Pancreas (tissue), 10 donors: ENCODE measurements at regions not wholly inside any gene's neighbourhood (a gene's known extent, or its start where the extent isn't known, plus 50 kb on each side); places are given as distances from the start of the nearest gene placed in this dataset.
A peak's percentile ranks its signal among the peaks of the same experiment; 100 is the strongest.

ENCODE experiments used
- ATAC-seq, 4 donors: fragments of 200-7000 bp; cut with Tn5 transposase; one replicate each; pipeline versions ENCODE4 v1.8.0 to v1.9.1; 2020; ENCODE audit warnings: mild to moderate bottlenecking in 4 of 4, moderate library complexity in 4 of 4
- DNase-seq, 6 donors: peaks; one replicate each; pipeline ENCODE4 v3.0.0-alpha.2; 2020
- FAIRE-seq: peaks from 2 replicates; lab custom pipeline; 2012; peaks lifted over from hg19 to GRCh38; lab: Jason Lieb, UNC
- H3K27ac ChIP-seq, 4 donors: fragments of 200-600 bp; sonication (generic); 1 replicate in 3 of 4; 2 replicates in 1 of 4; pipeline versions ENCODE4 v1.5.0 to v1.8.0; 2020
- H3K27me3 ChIP-seq, 4 donors: fragments of 200-600 bp; one replicate each; pipeline ENCODE4 v1.8.0; 2021
- H3K36me3 ChIP-seq, 3 donors: fragments of 200-600 bp; sonication (generic) in 1 of 3; one replicate each; pipeline versions ENCODE4 v1.5.0 to v1.8.0; 2020 to 2021
- H3K4me1 ChIP-seq, 3 donors: fragments of 200-600 bp; one replicate each; pipeline ENCODE4 v1.8.0; 2021
- H3K4me3 ChIP-seq, 4 donors: fragments of 200-600 bp; sonication (generic) in 2 of 4; one replicate each; pipeline versions ENCODE4 v1.5.0 to v1.8.0; 2020 to 2021
- H3K9me3 ChIP-seq, 4 donors: fragments of 200-600 bp; one replicate each; pipeline ENCODE4 v1.8.0; 2021
- WGBS, 2 donors: extraction: QIAGEN DNeasy Blood & Tissue Kit; methylation state at CpG; one replicate each; pipeline ENCODE4 v1.1.7; 2013; 5-methylcytosine and 5-hydroxymethylcytosine counted together
- intact Hi-C, 3 donors: fragments of 100-400 bp; cut with DNase I; formaldehyde crosslinking; loops; one replicate each; pipeline versions ENCODE4 v1.11.1 to v1.14.2; 2022
- TF ChIP-seq, protein P1 (sequence below), 4 donors: fragments of 200-600 bp; sonication (generic) in 3 of 4; IDR thresholded peaks; one replicate each; pipeline versions ENCODE4 v1.5.0 to v1.8.0; 2021; ENCODE audit warnings: antibody characterized with exemption in 4 of 4
- donor health status: healthy with polysubstance abuse.
- donor health status: DM: no; HTN: no; CAD: no; lungs with moderate emphysema.
- donor health status: DM: no; HTN: no; CAD: no.
- donor health status: control.
- donor health status: control.
- donor health status: Bipolar disorder and iron deficiency.
- donor health status: DM: yes; HTN: yes; CAD: no.
- donor health status: DM: no; HTN: no; CAD: no.
- donor health status: DM: no; HTN: no; CAD: no.
- donor health status: DM: yes; HTN: yes; CAD: no.

DNA sequence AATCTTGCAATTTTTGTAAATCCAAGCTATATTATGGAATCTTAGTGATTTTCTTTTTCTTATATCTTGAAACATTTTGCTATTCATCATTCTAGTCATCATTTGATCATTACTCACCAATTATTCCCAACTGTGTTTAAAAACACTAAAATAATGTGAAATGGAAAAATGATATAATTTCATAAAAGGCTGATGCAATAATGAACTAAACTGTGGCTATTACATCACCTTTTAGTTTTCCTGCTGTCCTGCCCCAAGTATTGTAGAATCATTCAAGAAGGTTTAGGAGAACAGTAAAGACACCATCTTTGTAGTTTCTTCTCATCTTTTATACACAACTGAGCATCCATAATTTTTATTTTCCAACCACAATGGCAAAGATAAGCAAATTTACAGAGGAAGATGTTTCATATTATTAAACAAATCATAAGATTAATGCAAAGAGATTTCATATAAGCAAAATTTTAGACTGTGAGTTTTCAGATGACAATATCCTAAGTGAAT lies 431.0 kb upstream of the SLC30A5 start:
- H3K9me3 ChIP-seq, result no peaks in the 10 kb centered on the region
- DNase-seq (no peak), ATAC-seq (no peak), FAIRE-seq (no peak)
- no peaks in the 10 kb centered on the region for H3K36me3 ChIP-seq
- H3K4me3 ChIP-seq, result no peak overlapping the region
- H3K27ac ChIP-seq, result no peak overlapping the region
- H3K4me1 ChIP-seq, result no peaks in the 10 kb centered on the region
- TF ChIP-seq, protein P1, sequence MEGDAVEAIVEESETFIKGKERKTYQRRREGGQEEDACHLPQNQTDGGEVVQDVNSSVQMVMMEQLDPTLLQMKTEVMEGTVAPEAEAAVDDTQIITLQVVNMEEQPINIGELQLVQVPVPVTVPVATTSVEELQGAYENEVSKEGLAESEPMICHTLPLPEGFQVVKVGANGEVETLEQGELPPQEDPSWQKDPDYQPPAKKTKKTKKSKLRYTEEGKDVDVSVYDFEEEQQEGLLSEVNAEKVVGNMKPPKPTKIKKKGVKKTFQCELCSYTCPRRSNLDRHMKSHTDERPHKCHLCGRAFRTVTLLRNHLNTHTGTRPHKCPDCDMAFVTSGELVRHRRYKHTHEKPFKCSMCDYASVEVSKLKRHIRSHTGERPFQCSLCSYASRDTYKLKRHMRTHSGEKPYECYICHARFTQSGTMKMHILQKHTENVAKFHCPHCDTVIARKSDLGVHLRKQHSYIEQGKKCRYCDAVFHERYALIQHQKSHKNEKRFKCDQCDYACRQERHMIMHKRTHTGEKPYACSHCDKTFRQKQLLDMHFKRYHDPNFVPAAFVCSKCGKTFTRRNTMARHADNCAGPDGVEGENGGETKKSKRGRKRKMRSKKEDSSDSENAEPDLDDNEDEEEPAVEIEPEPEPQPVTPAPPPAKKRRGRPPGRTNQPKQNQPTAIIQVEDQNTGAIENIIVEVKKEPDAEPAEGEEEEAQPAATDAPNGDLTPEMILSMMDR (IDR thresholded peaks at IDR 0.05), result no peak
- intact Hi-C loops, result no loop called here
- no peaks in the 10 kb centered on the region for H3K27me3 ChIP-seq

DNA sequence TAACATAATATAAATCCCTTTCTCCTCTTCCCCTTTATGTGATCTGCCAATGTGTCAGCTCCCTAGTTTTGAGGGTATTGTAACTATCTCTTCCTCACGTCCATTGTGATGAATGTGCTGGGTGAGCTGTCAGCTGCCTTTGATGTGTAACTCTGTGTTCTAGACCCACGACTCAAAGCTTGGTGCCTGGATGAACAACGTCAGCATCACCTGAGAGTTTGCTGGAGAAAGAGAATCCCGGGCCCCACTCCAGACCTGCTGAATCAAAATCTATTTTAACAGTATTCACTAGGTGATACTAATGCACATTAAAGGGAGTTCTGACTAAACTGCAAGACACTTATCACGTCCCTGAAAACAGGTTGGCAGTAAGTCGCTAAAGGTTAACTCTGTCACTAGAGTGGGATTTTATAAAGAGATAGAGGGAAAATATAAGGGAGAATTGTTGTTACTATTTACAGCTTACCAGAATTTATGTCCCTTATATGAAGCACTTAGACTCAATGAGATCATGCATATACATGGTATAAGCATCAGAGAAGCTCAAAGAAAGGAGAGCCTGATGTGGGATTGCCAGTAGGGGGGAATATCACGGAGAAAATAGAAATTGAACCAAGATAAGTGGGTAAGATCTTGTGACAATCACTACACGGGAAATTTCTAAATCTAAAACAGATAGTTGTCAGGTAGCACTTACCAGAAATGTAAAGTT lies 423.8 kb upstream of the SLC30A5 start:
- DNase-seq (no peak), ATAC-seq (no peak), FAIRE-seq (no peak)
- H3K27me3 ChIP-seq, result no peaks in the 10 kb centered on the region
- WGBS, 2 donors, result 47 to 52% methylated on average over 8 of the region's 8 CpGs
- no peaks in the 10 kb centered on the region for H3K36me3 ChIP-seq
- TF ChIP-seq, protein P1 (IDR thresholded peaks at IDR 0.05), result no peak
- H3K27ac ChIP-seq, result no peak overlapping the region
- no peak overlapping the region for H3K4me3 ChIP-seq
- H3K9me3 ChIP-seq, result no peaks in the 10 kb centered on the region
- intact Hi-C loops, result no loop called here
- peaks cover 0 to 22% (median 12%) of the 10 kb centered on the region in 3 donors for H3K4me1 ChIP-seq

- intact Hi-C loops, result no loop called here
- H3K4me1 ChIP-seq, result peaks cover 0 to 22% (median 12%) of the 10 kb centered on the region in 3 donors
- FAIRE-seq, result no peak
- WGBS, 2 donors, result 16 to 17% methylated on average over 8 of the region's 8 CpGs
- ATAC-seq, result peak; percentile 68 to 86 (median 82)
- H3K27me3 ChIP-seq, result no peaks in the 10 kb centered on the region
- no peak for DNase-seq
- no peaks in the 10 kb centered on the region for H3K9me3 ChIP-seq
- H3K36me3 ChIP-seq, result no peaks in the 10 kb centered on the region
- peak overlapping the region in 2 of 4 donors; percentile 10 to 39 for H3K27ac ChIP-seq
- TF ChIP-seq, protein P1 (IDR thresholded peaks at IDR 0.05), result no peak
- H3K4me3 ChIP-seq, result no peak overlapping the region
Measured at GRCh38 chr5:68673106-68673822, 420.6 kb upstream of the SLC30A5 start.

GRCh38 chr5:68673823-68674180 lies 420.0 kb upstream of the SLC30A5 start:
- peak in 3 of 4 donors; percentile 25 to 56 (median 26) for ATAC-seq
- Histone ChIP-seq H3K4me3 (no peak overlapping the region), H3K27ac (peak overlapping the region in 2 of 4 donors; percentile 10 to 39), H3K36me3 (no peaks in the 10 kb centered on the region), H3K4me1 (peaks cover 0 to 22% (median 12%) of the 10 kb centered on the region in 3 donors), H3K27me3 (no peaks in the 10 kb centered on the region), H3K9me3 (no peaks in the 10 kb centered on the region)
- no peak for DNase-seq
- TF ChIP-seq, protein P1 (IDR thresholded peaks at IDR 0.05), result no peak
- WGBS, 2 donors, result 29 to 31% methylated on average over 6 of the region's 6 CpGs
- no peak for FAIRE-seq
- intact Hi-C loops, result no loop called here
